HepG2 (cell line): ENCODE measurements at regions not wholly inside any gene's neighbourhood (a gene's known extent, or its start where the extent isn't known, plus 50 kb on each side); places are given as distances from the start of the nearest gene placed in this dataset.

ENCODE experiments used
- SALL1 ChIP-seq: sonication (generic); formaldehyde crosslinking; IDR thresholded peaks from 2 replicates; pipeline ENCODE4 v1.8.0; 2022; ENCODE audit warnings: mild to moderate bottlenecking, missing genetic modification reagents
- SRF ChIP-seq: IDR thresholded peaks from 2 replicates; pipeline ENCODE4 v1.6.1; 2011; ENCODE audit warnings: mild to moderate bottlenecking, low read depth, low read length, moderate library complexity
- ZNF292 ChIP-seq: sonication (generic); formaldehyde crosslinking; IDR thresholded peaks from 2 replicates; pipeline ENCODE4 v1.8.1; 2022; ENCODE audit warnings: mild to moderate bottlenecking, low read depth, missing genetic modification reagents, borderline replicate concordance
- TF ChIP-seq, protein P1 (sequence below): IDR thresholded peaks from 2 replicates; pipeline ENCODE4 v1.4.0; 2020; ENCODE audit warnings: mild to moderate bottlenecking, missing genetic modification reagents
- TF ChIP-seq, protein P2 (sequence below): sonication (generic); formaldehyde crosslinking; IDR thresholded peaks from 2 replicates; pipeline ENCODE4 v1.4.0; 2020; ENCODE audit warnings: missing genetic modification reagents

DNA sequence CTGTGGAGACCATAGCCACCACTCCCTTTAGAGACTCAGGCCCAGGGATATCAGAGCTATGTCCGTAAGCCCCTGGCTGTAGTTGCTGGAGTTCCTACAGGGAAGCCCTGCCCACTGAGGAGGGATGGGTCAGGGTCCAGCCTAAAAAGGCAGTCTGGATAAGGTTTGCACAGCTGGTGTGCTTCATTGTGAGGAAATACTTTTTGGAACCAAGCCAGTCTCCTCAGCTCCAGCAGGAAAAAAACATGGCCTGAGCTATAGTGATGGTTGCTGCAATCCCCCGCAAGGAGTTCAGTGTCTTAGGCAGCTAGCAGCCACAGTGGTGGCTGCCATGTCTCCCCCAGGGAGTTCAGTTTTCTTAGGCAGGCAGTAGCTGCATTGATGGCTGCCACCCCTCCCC, 52.6 kb upstream of the CYP2C8 start (continued):
- TF ChIP-seq, protein P1, sequence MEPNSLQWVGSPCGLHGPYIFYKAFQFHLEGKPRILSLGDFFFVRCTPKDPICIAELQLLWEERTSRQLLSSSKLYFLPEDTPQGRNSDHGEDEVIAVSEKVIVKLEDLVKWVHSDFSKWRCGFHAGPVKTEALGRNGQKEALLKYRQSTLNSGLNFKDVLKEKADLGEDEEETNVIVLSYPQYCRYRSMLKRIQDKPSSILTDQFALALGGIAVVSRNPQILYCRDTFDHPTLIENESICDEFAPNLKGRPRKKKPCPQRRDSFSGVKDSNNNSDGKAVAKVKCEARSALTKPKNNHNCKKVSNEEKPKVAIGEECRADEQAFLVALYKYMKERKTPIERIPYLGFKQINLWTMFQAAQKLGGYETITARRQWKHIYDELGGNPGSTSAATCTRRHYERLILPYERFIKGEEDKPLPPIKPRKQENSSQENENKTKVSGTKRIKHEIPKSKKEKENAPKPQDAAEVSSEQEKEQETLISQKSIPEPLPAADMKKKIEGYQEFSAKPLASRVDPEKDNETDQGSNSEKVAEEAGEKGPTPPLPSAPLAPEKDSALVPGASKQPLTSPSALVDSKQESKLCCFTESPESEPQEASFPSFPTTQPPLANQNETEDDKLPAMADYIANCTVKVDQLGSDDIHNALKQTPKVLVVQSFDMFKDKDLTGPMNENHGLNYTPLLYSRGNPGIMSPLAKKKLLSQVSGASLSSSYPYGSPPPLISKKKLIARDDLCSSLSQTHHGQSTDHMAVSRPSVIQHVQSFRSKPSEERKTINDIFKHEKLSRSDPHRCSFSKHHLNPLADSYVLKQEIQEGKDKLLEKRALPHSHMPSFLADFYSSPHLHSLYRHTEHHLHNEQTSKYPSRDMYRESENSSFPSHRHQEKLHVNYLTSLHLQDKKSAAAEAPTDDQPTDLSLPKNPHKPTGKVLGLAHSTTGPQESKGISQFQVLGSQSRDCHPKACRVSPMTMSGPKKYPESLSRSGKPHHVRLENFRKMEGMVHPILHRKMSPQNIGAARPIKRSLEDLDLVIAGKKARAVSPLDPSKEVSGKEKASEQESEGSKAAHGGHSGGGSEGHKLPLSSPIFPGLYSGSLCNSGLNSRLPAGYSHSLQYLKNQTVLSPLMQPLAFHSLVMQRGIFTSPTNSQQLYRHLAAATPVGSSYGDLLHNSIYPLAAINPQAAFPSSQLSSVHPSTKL (CRISPR knock-in tag): peak; percentile 27; the same call in 1 of the 2 replicates
- TF ChIP-seq SRF (peak; percentile 87), ZNF292 (CRISPR knock-in tag) (peak; percentile 49; the same call in 1 of the 2 replicates), SALL1 (CRISPR knock-in tag) (peak; percentile 46; the same call in 1 of the 2 replicates)
- TF ChIP-seq, protein P2, sequence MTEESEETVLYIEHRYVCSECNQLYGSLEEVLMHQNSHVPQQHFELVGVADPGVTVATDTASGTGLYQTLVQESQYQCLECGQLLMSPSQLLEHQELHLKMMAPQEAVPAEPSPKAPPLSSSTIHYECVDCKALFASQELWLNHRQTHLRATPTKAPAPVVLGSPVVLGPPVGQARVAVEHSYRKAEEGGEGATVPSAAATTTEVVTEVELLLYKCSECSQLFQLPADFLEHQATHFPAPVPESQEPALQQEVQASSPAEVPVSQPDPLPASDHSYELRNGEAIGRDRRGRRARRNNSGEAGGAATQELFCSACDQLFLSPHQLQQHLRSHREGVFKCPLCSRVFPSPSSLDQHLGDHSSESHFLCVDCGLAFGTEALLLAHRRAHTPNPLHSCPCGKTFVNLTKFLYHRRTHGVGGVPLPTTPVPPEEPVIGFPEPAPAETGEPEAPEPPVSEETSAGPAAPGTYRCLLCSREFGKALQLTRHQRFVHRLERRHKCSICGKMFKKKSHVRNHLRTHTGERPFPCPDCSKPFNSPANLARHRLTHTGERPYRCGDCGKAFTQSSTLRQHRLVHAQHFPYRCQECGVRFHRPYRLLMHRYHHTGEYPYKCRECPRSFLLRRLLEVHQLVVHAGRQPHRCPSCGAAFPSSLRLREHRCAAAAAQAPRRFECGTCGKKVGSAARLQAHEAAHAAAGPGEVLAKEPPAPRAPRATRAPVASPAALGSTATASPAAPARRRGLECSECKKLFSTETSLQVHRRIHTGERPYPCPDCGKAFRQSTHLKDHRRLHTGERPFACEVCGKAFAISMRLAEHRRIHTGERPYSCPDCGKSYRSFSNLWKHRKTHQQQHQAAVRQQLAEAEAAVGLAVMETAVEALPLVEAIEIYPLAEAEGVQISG (CRISPR knock-in tag): no peak
- TF ChIP-seq, all 625 proteins: peak for 18
